GM10248 (cell line): ENCODE measurements at regions not wholly inside any gene's neighbourhood (a gene's known extent, or its start where the extent isn't known, plus 50 kb on each side); places are given as distances from the start of the nearest gene placed in this dataset.

ENCODE experiments used
- CTCF ChIA-PET: fragments of 300-600 bp; sonication (Branson Sonifier 250); formaldehyde crosslinking; extraction: SDS; loops from one replicate; lab custom pipeline; 2021; ENCODE audit warnings: antibody characterized with exemption; lab: Yijun Ruan, JAX
- POLR2A ChIA-PET: fragments of 350-650 bp; sonication (Branson Sonifier 250); formaldehyde crosslinking; extraction: SDS; loops from one replicate; lab custom pipeline; 2020; ENCODE audit warnings: antibody characterized with exemption; lab: Yijun Ruan, JAX
- DNase-seq: peaks from one replicate; pipeline ENCODE4 v3.0.0; 2012; ENCODE audit errors: extremely low spot score
- TF ChIP-seq, protein P1 (sequence below): IDR thresholded peaks from 2 replicates; pipeline ENCODE4 v1.5.1; 2012; ENCODE audit warnings: mild to moderate bottlenecking, low read depth; ENCODE audit errors: extremely low read depth, missing control alignments, control extremely low read depth

DNA sequence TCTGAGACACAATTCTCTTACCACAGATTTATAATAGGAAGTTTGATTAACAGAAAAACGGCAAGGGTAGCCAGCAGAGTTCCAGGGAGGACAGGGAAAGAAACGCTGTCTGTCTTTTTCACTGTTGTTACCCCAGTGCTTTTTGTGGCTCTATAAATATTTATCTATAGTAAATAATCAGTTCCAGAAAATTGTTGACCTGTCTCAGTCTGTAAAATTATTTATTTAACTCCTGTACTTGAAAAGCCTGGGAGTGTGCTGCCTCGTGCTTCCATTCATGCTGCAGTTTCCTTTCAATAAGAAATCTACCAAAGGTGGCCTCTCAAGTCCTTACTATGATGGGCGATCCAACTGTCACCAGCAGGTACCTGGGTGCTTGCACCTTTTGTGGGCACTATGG is 102.9 kb downstream of the ETAA1 start:
- TF ChIP-seq, protein P1, sequence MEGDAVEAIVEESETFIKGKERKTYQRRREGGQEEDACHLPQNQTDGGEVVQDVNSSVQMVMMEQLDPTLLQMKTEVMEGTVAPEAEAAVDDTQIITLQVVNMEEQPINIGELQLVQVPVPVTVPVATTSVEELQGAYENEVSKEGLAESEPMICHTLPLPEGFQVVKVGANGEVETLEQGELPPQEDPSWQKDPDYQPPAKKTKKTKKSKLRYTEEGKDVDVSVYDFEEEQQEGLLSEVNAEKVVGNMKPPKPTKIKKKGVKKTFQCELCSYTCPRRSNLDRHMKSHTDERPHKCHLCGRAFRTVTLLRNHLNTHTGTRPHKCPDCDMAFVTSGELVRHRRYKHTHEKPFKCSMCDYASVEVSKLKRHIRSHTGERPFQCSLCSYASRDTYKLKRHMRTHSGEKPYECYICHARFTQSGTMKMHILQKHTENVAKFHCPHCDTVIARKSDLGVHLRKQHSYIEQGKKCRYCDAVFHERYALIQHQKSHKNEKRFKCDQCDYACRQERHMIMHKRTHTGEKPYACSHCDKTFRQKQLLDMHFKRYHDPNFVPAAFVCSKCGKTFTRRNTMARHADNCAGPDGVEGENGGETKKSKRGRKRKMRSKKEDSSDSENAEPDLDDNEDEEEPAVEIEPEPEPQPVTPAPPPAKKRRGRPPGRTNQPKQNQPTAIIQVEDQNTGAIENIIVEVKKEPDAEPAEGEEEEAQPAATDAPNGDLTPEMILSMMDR, result no peak
- ChIA-PET CTCF (no interaction called here), POLR2A (no interaction called here)
- no peak for DNase-seq

GRCh38 chr2:67500541-67500940 is 103.4 kb downstream of the ETAA1 start:
- POLR2A ChIA-PET, result no interaction called here
- TF ChIP-seq, protein P1, result no peak
- no peak for DNase-seq
- CTCF ChIA-PET, result no interaction called here

GRCh38 chr2:67502346-67503065 is 105.4 kb downstream of the ETAA1 start:
- CTCF ChIA-PET, result no interaction called here
- POLR2A ChIA-PET, result no interaction called here

GRCh38 chr2:67503066-67503795 is 106.1 kb downstream of the ETAA1 start:
- no peak for DNase-seq
- ChIA-PET CTCF (no interaction called here), POLR2A (no interaction called here)
- TF ChIP-seq, protein P1, result no peak

More at GRCh38 chr2:67502346-67503065, 105.4 kb downstream of the ETAA1 start:
- TF ChIP-seq, protein P1, result no peak
- no peak for DNase-seq

- POLR2A ChIA-PET, result no interaction called here
- no peak for DNase-seq
- TF ChIP-seq, protein P1, result no peak
Observed at GRCh38 chr2:67510745-67511144, 113.6 kb downstream of the ETAA1 start.

GRCh38 chr2:67514515-67514914 is 117.4 kb downstream of the ETAA1 start:
- no peak for DNase-seq
- TF ChIP-seq, protein P1, result no peak
- CTCF ChIA-PET, result no interaction called here
- POLR2A ChIA-PET, result no interaction called here

More at GRCh38 chr2:67510745-67511144, 113.6 kb downstream of the ETAA1 start:
- CTCF ChIA-PET, result interaction anchor here (1.6 kb wide), 1 partner anchor 10 kb away, joined by 5 read pairs; no protein-coding TSS in a partner anchor
